PC-3 (cell line): ENCODE measurements at regions not wholly inside any gene's neighbourhood (a gene's known extent, or its start where the extent isn't known, plus 50 kb on each side); places are given as distances from the start of the nearest gene placed in this dataset.
A peak's percentile ranks its signal among the peaks of the same experiment; 100 is the strongest.

ENCODE experiments used
- ATAC-seq: fragments of 200-7000 bp; cut with Tn5 transposase; 2 replicates; pipeline ENCODE4 v1.9.1; 2020; ENCODE audit warnings: mild to moderate bottlenecking, moderate library complexity
- BruUV-seq: library from RNA; stranded (reverse); fragments of 400-500 nt; replicated peaks from 2 replicates; lab custom pipeline; 2021; lab: Mats Ljungman, UMichigan
- CTCF ChIA-PET: fragments of 300-600 bp; sonication (Branson Sonifier 250); formaldehyde crosslinking; loops from one replicate; lab custom pipeline; 2022; ENCODE audit warnings: antibody characterized with exemption; lab: Charles Lee
- POLR2A ChIA-PET: fragments of 300-600 bp; sonication (Branson Sonifier 250); formaldehyde crosslinking; loops from one replicate; lab custom pipeline; 2022; ENCODE audit warnings: antibody characterized with exemption; ENCODE audit not compliant: unreplicated experiment; lab: Charles Lee
- DNase-seq: peaks from one replicate; pipeline ENCODE4 v3.0.0-alpha.2; 2015
- H2AFZ ChIP-seq: fragments of 300-600 bp; sonication (generic); 2 replicates; pipeline ENCODE4 v1.6.0; 2016; ENCODE audit warnings: antibody characterized with exemption, low read length
- H3F3A ChIP-seq: fragments of 300-600 bp; sonication (generic); one replicate; pipeline ENCODE4 v1.6.0; 2017; ENCODE audit warnings: antibody characterized with exemption, low read length, control low read depth, mild to moderate bottlenecking; ENCODE audit not compliant: unreplicated experiment
- H3K27ac ChIP-seq: fragments of 300-600 bp; sonication (generic); 2 replicates; pipeline ENCODE4 v1.5.1; 2016; ENCODE audit warnings: mild to moderate bottlenecking, low read length
- H3K27me3 ChIP-seq: fragments of 300-600 bp; sonication (generic); 2 replicates; pipeline ENCODE4 v1.6.1; 2016; ENCODE audit warnings: low read length, mixed read lengths
- H3K36me3 ChIP-seq: fragments of 300-600 bp; sonication (generic); 2 replicates; pipeline ENCODE4 v1.6.1; 2016; ENCODE audit warnings: low read depth, mixed run types, low read length, mixed read lengths
- H3K4me1 ChIP-seq: fragments of 300-600 bp; sonication (generic); 2 replicates; pipeline ENCODE4 v1.5.1; 2016; ENCODE audit warnings: low read length; ENCODE audit not compliant: insufficient read depth
- H3K4me2 ChIP-seq: fragments of 300-600 bp; sonication (generic); 2 replicates; pipeline ENCODE4 v1.6.0; 2016; ENCODE audit warnings: low read length
- H3K4me3 ChIP-seq: fragments of 300-600 bp; sonication (generic); 2 replicates; pipeline ENCODE4 v1.5.1; 2016; ENCODE audit warnings: mild to moderate bottlenecking, low read length, mixed read lengths
- H3K79me2 ChIP-seq: fragments of 300-600 bp; sonication (generic); 2 replicates; pipeline ENCODE4 v1.6.1; 2017; ENCODE audit warnings: low read length, mixed read lengths
- H3K9ac ChIP-seq: fragments of 300-600 bp; sonication (generic); 2 replicates; pipeline ENCODE4 v1.6.0; 2016; ENCODE audit warnings: mild to moderate bottlenecking, low read length
- H3K9me2 ChIP-seq: fragments of 300-600 bp; sonication (generic); replicated peaks from 2 replicates; pipeline ENCODE4 v1.6.1; 2016; ENCODE audit warnings: mixed run types, low read length, mixed read lengths
- H3K9me3 ChIP-seq: fragments of 300-600 bp; sonication (generic); 2 replicates; pipeline ENCODE4 v1.6.1; 2016; ENCODE audit warnings: low read length, mixed read lengths
- H4K20me1 ChIP-seq: fragments of 300-600 bp; sonication (generic); 2 replicates; pipeline ENCODE4 v1.6.1; 2016; ENCODE audit warnings: low read length, mixed read lengths
- CTCF ChIP-seq: fragments of 300-600 bp; sonication (generic); conservative IDR thresholded peaks from 2 replicates; pipeline ENCODE4 v1.5.1; 2017; ENCODE audit warnings: antibody characterized with exemption, low read depth, mild to moderate bottlenecking, low read length
- EZH2 ChIP-seq: fragments of 300-600 bp; sonication (generic); IDR thresholded peaks from one replicate; pipeline ENCODE4 v1.6.1; 2017; ENCODE audit warnings: antibody characterized with exemption, mild to moderate bottlenecking, low read length; ENCODE audit not compliant: unreplicated experiment
- EZH2phosphoT487 ChIP-seq: fragments of 300-600 bp; sonication (generic); IDR thresholded peaks from 2 replicates; pipeline ENCODE4 v1.6.1; 2018; ENCODE audit warnings: mild to moderate bottlenecking, antibody characterized with exemption, low read length, borderline replicate concordance
- intact Hi-C: fragments of 100-400 bp; cut with micrococcal nuclease; formaldehyde crosslinking; loops from 2 replicates; pipeline ENCODE4 v1.9.0; 2023

- Histone ChIP-seq H3K9ac (peak overlapping the region; percentile 67), H3K36me3 (no peaks in the 10 kb centered on the region), H3K27me3 (no peaks in the 10 kb centered on the region), H4K20me1 (no peaks in the 10 kb centered on the region), H3K9me3 (no peaks in the 10 kb centered on the region), H3K4me1 (peaks cover 46% of the 10 kb centered on the region), H2AFZ (no peak overlapping the region), H3K9me2 (no peaks in the 10 kb centered on the region), H3K79me2 (peaks cover 13% of the 10 kb centered on the region), H3K27ac (peak overlapping the region; percentile 97), H3K4me2 (peak overlapping the region; percentile 90), H3F3A (peaks cover 14% of the 10 kb centered on the region), H3K4me3 (peak overlapping the region; percentile 68)
- POLR2A ChIA-PET = interaction anchor here (0.7 kb wide), 1 partner anchor 606 kb away, joined by 4 read pairs; no protein-coding TSS in a partner anchor
- ATAC-seq (peak; percentile 1; the same call in 1 of the 2 replicates), DNase-seq (peak; percentile 9)
- CTCF ChIA-PET = interaction anchor here (0.6 kb wide), 1 partner anchor 96 kb away, joined by 4 read pairs; no protein-coding TSS in a partner anchor
- intact Hi-C loops = loop anchor here (1.0 to 5.0 kb wide), 2 partner anchors 52 to 77 kb away; partner anchors contain the start of gene C9orf72
- BruUV-seq = no TSS peak
- TF ChIP-seq CTCF = no peak
- TF ChIP-seq EZH2phosphoT487 = no peak
- TF ChIP-seq EZH2 = no peak
Measured at GRCh38 chr9:27625751-27626150, 52.5 kb upstream of the C9orf72 start.

GRCh38 chr9:27626244-27627187 lies 53.2 kb upstream of the C9orf72 start:
- ChIA-PET CTCF (interaction anchor here (0.6 kb wide), 1 partner anchor 95 kb away, joined by 4 read pairs; no protein-coding TSS in a partner anchor), POLR2A (interaction anchor here (0.7 kb wide), 1 partner anchor 606 kb away, joined by 4 read pairs; no protein-coding TSS in a partner anchor)
- Histone ChIP-seq H3K27ac (peak overlapping the region; percentile 97), H4K20me1 (no peaks in the 10 kb centered on the region), H3K36me3 (no peaks in the 10 kb centered on the region), H2AFZ (peak overlapping the region; percentile 78), H3K9ac (peak overlapping the region; percentile 81), H3K9me3 (no peaks in the 10 kb centered on the region), H3K9me2 (no peaks in the 10 kb centered on the region), H3K27me3 (no peaks in the 10 kb centered on the region), H3K79me2 (peaks cover 13% of the 10 kb centered on the region), H3K4me2 (peak overlapping the region; percentile 90), H3K4me1 (peaks cover 46% of the 10 kb centered on the region), H3K4me3 (peak overlapping the region; percentile 68), H3F3A (peaks cover 14% of the 10 kb centered on the region)
- DNase-seq (peak; percentile 83), ATAC-seq (peak; percentile 76)
- BruUV-seq = TSS peak; percentile 89
- intact Hi-C loops = loop anchor here (1.0 to 5.0 kb wide), 2 partner anchors 53 to 76 kb away; partner anchors contain the start of gene C9orf72
- TF ChIP-seq EZH2phosphoT487 = no peak
- no peak for TF ChIP-seq EZH2
- TF ChIP-seq CTCF = no peak
